Activated CD8-positive, alpha-beta memory T cell treated with anti-CD3 and anti-CD28 coated beads, Interleukin-2, amount 50 U/mL, for 1 hour (primary cell): ENCODE measurements at regions not wholly inside any gene's neighbourhood (a gene's known extent, or its start where the extent isn't known, plus 50 kb on each side); places are given as distances from the start of the nearest gene placed in this dataset.
"Not testable (repeated sequence)": the region's sequence is repeated elsewhere in the genome, so short reads cannot be mapped to it uniquely, and the experiment has no call there.

Experiments
- DNase-seq: peaks from one replicate; pipeline ENCODE4 v3.0.0-alpha.2; 2020; ENCODE audit errors: extremely low read depth

DNA sequence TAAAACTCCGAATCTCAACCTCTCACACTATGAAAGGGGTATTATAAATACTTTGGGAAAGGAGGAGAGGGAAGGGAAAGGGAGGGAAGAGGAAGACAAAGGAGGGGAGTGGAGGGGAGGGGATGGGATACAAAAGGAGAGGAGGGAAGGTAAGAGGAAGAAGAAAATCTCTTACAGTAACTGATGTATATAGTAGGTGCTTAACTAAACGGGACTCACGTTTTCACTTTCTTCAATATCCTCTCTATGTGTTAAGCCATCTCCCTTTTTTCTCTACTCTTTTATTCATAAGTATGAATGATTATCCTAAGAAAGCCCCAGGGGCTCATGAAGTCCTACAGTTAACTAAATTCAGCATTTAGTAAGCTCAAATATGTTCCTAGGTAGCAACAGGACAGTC is 729.6 kb upstream of the NR2F2 start:
- DNase-seq = no peak

DNA sequence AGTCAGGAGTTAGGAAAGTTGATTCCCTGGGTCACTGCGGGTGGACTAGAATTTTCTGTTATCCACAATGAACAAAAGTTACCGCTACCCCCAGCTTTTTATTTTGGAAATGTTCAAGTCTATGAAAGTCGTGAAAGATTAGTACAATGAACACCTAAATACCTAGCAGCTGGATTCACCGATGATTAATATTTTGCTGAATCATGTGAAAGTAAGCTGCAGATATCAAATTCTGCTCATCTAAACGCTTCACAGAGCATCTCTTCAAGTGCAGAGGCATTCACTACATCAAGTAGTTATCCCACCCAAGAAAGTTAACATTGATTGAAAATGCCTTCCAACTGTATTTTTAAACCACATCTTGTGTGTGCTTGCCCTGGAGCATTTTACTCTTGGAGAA is 729.0 kb upstream of the NR2F2 start:
- DNase-seq = no peak

DNA sequence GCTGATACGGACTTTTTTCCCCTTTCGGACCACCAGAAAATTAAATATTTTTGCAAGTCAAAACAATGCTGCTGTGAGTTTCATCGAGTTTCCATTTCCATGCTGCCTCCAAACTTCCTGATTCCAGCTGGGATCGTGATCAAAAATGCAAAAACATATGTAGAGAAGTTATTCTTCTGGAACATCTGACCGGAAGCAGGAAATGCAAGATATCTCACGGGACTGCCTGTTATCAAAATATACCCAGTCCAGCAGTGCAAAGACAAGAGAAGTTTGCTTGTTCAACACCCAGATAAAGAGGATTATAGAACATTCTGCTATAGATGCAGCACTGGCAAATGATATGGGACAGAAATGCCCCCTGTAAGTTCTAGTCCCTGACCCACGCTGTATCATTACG is 726.7 kb upstream of the NR2F2 start:
- no peak for DNase-seq

DNA sequence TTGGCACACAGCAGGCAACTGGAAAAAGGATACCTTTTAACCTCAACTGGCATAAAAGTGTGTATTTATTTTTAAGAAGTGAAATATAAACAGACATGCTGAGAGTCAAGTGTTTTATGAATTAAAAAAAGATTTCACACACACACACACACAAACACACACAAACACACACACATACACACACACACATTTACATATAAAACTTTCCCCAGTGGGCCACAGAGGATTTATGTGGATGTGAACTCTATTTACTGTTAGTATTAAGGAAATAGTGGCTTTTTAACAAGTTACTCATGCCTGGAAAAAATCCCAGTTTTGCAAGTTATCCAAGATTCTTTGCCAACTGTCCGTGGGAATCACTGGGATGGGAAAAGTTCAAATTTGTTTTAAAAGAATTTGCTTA is 725.9 kb upstream of the NR2F2 start:
- DNase-seq = no peak

DNA sequence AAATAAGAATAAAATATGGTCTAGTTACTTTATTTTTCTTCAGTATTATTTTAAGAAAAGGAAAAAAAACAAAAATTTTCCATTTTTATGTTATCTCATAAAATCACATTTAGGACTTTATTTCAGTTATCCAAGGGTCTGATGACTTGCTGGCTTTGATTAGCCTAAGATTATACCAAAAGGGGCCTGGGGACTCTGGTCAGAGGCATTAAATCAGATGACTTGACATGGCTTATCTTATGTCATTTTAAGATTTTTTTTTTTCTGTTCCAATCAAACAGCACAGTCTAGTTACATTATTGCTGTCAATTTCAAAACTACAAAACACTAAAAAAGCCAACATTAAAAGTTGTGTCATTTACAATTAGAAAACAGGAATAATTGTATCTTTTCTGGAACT is 725.4 kb upstream of the NR2F2 start:
- no peak for DNase-seq

DNA sequence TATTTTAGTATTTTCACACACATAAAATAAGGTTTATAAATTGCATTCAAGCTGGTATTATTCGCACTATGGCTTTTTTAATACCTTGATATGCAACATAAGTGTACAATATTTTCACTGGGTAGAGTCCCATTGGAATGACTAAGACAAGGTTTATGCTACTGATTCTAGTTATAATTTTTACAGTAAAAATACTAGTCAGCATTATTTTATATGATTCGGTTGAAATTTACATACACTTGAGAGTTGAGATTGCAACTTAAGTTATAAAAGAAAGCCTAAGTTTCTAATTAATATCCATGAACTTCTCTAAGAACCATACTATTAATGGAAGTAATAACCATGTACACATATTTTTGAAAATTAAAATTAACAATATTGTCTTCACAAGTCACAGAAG is 723.9 kb upstream of the NR2F2 start:
- DNase-seq = no peak

DNA sequence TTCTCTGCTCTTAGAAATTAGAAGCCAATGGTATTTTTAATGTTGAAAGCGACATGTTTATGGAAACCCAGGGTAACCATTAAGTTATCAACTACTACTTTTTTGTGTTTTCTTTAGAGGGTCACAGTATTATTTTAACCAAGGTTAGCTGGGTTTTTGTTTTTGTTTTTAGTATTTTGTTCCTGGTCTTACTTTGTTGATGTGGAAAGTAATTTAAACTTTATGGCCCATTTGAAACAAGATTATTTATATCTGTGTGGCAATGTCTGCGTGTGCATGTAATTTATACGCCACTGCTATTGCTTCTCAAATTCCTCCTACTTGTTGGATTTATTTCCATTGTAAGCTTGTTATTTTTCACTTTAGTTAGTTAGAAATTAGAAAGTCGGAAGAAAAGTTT is 722.1 kb upstream of the NR2F2 start:
- no peak for DNase-seq

DNA sequence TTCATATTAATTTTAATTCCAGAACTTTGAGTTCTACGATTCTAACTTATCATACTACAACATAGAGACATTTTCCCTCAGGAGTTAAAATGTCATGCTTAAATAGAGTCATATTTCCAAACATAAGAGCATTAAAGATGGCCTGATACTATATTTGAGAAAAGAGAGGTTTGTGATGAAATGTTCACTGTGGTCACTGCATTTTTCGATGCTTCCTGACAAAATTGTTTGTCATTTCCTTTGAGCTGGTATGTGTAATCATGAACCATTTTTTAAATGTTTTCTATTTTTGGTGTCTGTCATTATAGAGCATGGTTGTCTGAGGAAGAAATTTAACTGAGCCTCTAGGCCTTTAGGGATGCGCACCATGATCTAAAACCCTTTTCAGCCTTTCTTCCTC is 721.4 kb upstream of the NR2F2 start:
- no peak for DNase-seq

DNA sequence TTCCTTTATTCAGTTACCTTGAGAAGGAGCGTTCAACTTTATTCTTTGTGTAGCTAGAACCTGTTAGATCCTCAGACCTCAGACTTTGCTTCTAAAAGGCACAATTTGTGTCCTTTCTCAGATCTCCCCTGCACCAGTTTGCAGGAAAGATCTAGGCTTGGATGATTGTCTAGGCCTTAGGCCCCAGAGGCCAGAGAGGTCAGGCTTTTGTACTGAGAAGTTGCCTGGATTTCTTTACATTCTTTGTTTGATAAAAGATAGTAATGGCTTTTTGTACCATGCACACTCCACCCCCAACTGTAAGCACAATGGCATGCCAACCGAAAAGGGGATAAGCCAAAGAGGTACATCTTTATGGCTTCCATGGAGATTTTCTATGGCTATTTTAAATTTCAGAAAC is 719.6 kb upstream of the NR2F2 start:
- no peak for DNase-seq

DNA sequence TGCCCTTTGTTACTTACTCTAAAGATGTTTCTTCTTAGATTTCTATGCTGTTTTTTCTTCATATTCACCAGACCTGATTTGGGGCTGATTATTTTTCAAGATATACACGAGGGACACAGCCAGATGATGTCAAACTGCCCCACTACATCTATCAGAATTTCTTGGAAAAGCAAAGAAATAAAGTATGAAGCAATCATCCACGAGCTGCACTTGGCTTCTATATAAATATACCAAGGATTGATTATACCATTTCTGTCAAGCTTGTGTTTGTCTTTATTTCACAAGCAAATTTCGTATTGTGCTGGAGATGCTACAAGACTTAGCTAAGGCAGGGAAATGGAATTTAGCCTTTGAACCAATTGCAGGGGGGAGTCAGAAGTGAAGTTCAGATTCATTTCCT is 715.1 kb upstream of the NR2F2 start:
- DNase-seq = no peak

DNA sequence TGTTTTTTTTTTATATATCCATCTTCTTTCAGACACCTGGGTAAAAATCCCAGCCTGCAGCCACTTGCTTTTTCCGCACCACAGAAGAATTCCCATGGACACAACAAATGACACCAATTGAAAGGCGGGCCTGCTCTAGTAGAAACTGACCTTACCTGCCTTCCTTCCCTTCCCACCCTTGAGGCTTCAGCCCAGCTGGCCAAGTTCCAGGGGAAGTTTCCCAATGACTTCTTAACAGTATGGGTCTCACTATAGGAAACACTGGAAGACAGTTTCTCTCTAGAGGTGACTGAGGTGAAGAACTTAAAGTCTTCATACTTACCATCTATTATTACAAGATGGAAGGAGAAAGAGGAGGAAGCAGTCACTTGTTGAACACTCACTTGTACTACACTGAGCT is 714.2 kb upstream of the NR2F2 start:
- DNase-seq = no peak

DNA sequence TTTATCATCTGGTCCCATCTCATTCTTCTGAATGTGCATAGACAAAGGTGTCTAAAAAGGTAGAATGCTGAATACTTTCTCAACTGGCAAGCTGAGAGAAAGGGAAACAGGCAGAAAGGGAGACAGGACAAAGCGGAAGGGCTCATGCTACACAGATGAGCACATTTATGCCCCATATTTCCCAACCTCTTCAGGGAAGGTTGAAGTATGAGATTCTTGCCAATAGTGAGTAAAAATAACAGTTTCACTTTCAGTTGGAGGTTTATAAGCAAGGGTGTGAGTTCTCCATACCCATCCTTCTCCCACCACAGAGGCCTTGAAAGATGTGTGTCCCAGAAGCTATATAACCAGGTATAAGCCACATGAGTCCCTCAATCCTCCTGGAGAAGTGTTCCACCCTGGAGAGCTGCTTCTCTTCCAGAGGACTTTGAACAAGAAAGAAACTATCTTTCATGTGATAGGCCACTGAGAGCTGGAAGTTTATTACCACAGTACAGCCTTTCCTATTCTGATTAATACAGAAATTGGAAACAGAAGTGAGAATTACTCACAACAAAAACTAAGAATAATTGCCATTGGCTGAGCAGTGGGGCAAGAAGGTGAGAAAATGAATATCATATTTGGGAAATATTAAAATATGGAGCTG is 709.4 kb upstream of the NR2F2 start:
- no peak for DNase-seq

DNA sequence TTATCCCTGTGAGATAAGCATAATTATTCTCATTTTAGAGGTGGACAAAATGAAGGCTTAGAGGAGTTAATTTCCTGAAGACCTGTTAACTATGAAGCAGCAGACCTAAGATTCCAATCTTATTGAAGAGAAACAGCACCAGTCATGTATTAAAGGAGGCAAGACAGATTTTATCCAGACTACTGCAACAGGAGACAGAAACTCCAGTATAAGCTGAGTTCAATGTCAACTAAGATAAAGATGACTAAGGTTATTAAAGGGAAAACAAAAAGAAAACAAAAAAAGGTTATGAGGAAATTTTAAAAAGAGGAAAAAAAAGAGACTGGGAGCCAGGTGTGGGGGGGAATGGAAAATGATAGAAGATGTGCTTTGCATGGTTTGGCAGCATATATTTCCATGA is 707.7 kb upstream of the NR2F2 start:
- no peak for DNase-seq

DNA sequence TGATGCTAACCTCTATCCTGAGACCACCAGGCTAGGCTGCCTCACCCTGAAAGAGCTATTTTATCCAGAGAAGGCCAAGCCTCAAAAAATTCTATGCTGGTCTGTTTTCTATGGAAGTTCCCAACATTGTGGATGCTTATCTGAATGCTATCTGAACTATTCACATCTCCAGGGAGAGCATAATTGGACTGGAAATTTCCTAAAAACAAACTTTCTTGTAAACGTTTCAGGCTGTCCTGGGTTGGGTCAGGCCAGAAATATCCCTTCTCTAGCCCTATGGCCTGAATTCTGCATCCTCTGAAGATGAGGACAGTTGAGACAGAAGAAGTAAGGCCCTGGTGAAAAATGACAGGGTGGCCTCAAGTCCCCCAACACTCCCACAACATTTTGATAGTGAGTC is 706.4 kb upstream of the NR2F2 start:
- no peak for DNase-seq

DNA sequence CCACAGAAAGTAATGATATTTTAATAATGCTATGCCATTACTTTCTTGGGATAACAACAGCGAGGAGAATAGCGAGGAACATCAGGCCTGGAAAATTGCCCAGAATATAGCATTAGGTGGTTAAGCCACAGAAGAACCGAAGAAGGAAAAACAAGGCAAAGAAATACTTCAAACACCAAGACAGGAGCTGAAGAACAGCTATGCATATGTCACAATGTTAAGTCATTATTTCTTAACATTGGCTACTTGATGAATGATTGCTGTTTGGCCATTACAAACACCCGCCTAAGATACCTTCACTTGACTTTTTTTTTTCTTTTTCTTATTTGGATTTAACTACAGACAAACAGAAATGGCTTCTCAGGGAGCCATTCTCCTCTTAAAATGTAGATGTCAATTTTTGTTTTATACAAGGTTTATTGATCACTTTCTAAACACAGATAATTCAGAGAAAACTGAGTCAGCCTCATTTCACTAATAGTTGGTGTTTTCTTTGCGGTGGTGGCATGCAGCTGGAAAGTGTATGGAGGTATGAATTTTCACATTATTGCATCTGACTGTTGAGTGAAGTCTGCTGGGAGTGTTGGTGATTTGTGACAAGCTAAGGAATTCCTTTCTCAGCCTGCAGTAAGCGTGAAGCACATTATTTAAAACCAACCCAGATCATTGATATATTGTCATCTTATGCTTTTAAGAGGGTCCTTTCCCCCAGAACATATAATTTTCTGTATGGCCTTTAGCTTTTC is 705.7 kb upstream of the NR2F2 start:
- DNase-seq = no peak

DNA sequence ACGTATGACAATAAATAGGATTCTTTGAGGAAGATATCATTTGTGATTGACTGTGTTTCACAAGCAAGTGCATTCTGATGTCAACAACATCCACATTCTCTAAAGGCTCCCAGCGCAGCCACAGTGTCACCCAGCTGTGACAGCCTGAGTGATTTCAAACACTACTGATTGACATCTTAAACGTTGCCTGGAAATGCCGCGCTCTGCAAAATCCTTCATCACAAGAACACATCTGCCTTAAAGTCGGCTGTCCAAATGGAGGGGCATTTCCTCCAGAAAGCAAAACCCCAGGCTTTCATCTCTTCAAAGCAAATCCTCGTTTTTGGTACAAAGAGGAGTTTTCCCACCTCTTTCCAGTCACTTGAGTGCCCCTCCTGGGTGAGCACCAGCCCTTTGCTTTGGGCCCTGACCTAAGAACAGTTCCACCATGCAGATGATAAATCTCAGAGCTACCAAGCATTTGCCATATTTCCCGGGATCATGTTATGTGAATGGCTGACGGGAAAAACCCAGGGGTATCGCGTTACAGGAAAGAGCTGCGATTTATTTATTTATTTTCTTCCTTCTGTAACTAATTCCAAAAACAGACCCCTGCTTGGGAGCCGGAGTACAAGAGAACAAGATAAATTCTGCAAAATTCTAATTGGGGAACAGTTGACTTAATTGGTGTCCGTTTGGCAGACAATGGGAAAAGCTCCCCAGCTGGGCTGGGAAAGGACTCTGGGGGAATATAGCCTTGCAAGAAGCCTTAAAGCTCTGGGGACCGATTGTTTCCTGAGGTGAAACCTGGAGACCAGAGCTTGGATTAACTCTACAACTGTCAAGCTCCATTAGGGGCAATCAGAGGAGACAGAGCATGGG is 703.8 kb upstream of the NR2F2 start:
- no peak for DNase-seq

DNA sequence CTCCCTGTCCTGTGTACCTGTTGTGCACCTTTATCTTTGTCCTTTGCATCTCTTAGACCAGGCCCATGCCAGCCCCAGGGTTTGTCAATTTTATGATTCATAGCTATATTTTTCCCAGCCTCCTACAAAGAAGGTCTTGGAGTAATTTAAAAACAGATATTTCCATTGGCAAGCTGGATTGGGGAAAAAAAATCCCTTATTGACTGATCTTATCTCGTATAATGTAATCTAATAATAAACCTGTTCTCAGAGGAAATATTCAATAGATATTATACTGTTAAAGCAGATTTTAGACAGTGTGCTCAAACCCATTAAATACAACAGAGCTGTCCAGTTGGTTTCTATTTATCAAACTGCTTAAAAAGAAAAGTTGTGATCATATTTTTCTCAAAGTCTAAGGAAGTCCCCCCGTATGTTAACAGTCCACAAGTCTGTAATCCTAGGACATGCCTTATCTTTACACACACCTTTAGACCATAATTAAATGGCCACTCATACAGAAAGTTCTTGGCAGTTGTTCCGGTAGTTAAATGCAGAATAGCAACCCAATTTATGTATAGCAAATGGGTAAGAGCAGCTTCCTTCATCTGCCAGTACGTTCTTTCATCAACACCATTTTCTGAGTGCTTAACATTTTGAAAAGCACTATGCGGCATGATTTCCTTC is 700.9 kb upstream of the NR2F2 start:
- no peak for DNase-seq

DNA sequence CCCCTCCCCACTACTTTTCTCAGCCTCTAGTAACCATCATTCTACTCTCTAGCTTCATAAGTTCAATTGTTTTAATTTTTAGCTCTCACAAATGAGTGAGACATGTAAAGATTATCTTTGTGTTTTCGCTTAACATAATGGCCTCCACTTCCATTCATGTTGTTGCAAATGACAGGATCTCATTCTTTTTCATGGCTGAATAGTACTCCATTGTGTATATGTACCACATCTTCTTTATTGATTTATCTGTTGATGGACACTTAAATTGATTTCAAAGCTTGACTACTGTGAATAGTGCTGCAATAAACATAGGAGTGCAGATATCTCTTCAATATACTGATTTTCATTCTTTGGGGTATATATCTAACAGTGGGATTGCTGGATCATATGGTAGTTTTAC is 699.8 kb upstream of the NR2F2 start:
- no peak for DNase-seq

DNA sequence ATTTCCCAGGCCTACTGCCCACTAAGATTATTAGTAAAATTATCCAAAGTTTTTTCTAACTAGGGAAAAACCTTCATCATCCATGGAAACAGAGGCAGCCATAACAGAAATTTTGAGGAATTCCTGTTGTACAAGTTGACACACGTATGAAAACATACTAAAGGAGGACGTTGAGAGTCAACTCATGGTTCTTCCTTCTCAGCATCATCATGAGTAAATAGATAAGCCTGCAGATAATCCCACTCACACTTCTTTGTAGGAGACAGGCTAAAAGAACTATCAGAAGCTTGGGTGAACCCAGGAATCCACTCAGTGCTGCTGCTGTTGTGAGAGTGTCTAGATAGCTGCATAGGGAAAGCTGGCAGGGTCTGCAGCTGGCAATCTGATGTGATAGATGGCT is 694.8 kb upstream of the NR2F2 start:
- DNase-seq = no peak

DNA sequence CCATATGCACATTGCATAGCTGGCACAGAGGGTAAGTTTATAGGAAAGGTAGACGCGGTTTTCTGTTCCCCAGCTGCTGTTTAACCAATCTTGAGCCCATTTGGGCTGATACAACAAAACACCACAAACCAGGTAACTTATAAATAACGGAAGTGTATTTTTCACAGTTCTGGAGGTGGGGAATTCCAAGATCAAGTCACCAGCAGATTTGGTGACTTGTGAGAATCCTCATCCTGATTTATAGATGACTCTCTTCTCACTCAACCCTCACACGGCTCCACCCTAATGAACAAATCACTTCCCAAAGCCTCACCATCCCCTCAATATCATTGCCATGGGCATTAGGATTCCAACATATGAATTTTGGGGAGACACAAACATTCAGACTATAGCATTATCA is 694.4 kb upstream of the NR2F2 start:
- no peak for DNase-seq

DNA sequence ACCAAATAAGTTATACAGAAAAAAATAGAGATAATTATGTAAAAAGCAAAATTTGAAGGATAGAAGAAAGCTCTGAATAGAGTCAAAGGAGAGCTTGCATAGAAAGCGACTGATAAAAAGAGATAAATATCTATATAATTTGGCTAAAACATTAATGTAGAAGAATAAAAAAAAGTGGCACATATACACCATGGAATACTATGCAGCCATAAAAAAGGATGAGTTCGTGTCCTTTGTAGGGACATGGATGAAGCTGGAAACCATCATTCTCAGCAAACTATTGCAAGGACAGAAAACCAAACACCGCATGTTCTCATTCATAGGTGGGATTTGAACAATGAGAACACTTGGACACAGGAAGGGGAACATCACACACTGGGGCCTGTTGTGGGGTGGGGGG is 693.3 kb upstream of the NR2F2 start:
- not testable (repeated sequence) for DNase-seq

DNA sequence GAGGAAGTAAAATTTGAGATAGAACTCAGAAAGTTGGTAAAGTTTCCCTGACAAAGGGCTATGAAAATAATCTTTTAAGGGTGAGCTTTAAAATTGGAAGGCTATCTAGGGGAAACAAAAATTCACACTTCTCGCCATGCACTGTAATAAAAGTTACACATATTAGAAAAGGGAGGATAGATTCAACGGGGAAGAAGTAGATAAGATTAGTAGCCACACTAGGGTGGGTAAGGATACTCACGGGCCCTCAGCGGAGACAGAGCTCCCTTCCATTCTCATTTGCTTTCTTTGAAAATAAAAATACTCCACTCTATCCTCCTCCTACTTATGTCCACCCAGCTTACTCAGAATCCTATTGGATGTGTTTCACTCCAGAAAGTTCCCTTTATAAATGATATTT is 691.3 kb upstream of the NR2F2 start:
- DNase-seq = no peak
